IMR-90 (cell line): ENCODE measurements at regions not wholly inside any gene's neighbourhood (a gene's known extent, or its start where the extent isn't known, plus 50 kb on each side); places are given as distances from the start of the nearest gene placed in this dataset.

Experiments
- ATAC-seq: fragments of 200-7000 bp; cut with Tn5 transposase; 2 replicates; pipeline ENCODE4 v1.9.1; 2020; ENCODE audit warnings: low read depth, mild to moderate bottlenecking, moderate library complexity
- BruUV-seq: library from RNA; stranded (reverse); fragments of 400-500 nt; replicated peaks from 2 replicates; lab custom pipeline; 2021; lab: Mats Ljungman, UMichigan
- CTCF ChIA-PET: fragments of 300-600 bp; formaldehyde crosslinking; extraction: SDS; loops from one replicate; lab custom pipeline; 2021; ENCODE audit warnings: antibody characterized with exemption; lab: Yijun Ruan, JAX
- POLR2A ChIA-PET: fragments of 300-600 bp; sonication (Branson Sonifier 250); formaldehyde crosslinking; loops from one replicate; lab custom pipeline; 2022; ENCODE audit warnings: antibody characterized with exemption; ENCODE audit not compliant: unreplicated experiment; lab: Charles Lee
- DNase-seq: peaks from one replicate; pipeline ENCODE4 v3.0.0; 2013
- H2AFZ ChIP-seq: replicated peaks from 2 replicates; pipeline ENCODE3; 2013; ENCODE audit warnings: low read length, mild to moderate bottlenecking; ENCODE audit not compliant: poor library complexity
- H2AK5ac ChIP-seq: 2 replicates; pipeline ENCODE4 v1.6.1; 2013; ENCODE audit warnings: low read depth, low read length, inconsistent platforms
- H2AK9ac ChIP-seq: replicated peaks from 2 replicates; pipeline ENCODE3; 2013; ENCODE audit warnings: mild to moderate bottlenecking, low read depth, low read length, moderate library complexity; ENCODE audit not compliant: poor library complexity
- H2BK120ac ChIP-seq: 2 replicates; pipeline ENCODE4 v1.6.1; 2013; ENCODE audit warnings: low read depth, low read length, inconsistent platforms
- H2BK15ac ChIP-seq: 3 replicates; pipeline ENCODE4 v1.6.1; 2013; ENCODE audit warnings: low read depth, low read length, inconsistent platforms
- H2BK20ac ChIP-seq: 2 replicates; pipeline ENCODE4 v1.6.1; 2013; ENCODE audit warnings: low read depth, mild to moderate bottlenecking, inconsistent platforms, low read length, moderate library complexity
- H2BK5ac ChIP-seq: 2 replicates; pipeline ENCODE4 v1.6.1; 2013; ENCODE audit warnings: mild to moderate bottlenecking, low read depth, low read length, inconsistent platforms; ENCODE audit not compliant: poor library complexity, severe bottlenecking
- H3K14ac ChIP-seq: replicated peaks from 2 replicates; pipeline ENCODE4 v1.6.1; 2013; ENCODE audit warnings: low read depth, low read length, inconsistent platforms
- H3K18ac ChIP-seq: 2 replicates; pipeline ENCODE4 v1.6.1; 2013; ENCODE audit warnings: low read depth, low read length, control low read depth
- H3K23ac ChIP-seq: 2 replicates; pipeline ENCODE4 v1.6.1; 2013; ENCODE audit warnings: low read depth, low read length, inconsistent platforms
- H3K27ac ChIP-seq: 2 replicates; pipeline ENCODE4 v1.5.1; 2013; ENCODE audit warnings: mild to moderate bottlenecking, control low read depth, low read length; ENCODE audit not compliant: insufficient read depth
- H3K27me3 ChIP-seq: 2 replicates; pipeline ENCODE4 v1.6.1; 2013; ENCODE audit warnings: low read length; ENCODE audit not compliant: control insufficient read depth, insufficient read depth
- H3K36me3 ChIP-seq: 2 replicates; pipeline ENCODE4 v1.6.1; 2013; ENCODE audit warnings: low read length, mixed read lengths; ENCODE audit not compliant: control insufficient read depth, insufficient read depth
- H3K4ac ChIP-seq: 2 replicates; pipeline ENCODE4 v1.6.1; 2013; ENCODE audit warnings: low read depth, low read length, inconsistent platforms
- H3K4me1 ChIP-seq: 2 replicates; pipeline ENCODE4 v1.6.1; 2013; ENCODE audit warnings: low read length, mixed read lengths; ENCODE audit not compliant: control insufficient read depth, insufficient read depth
- H3K4me2 ChIP-seq: 2 replicates; pipeline ENCODE4 v1.6.1; 2013; ENCODE audit warnings: low read depth, mild to moderate bottlenecking, control low read depth, low read length, moderate library complexity
- H3K4me3 ChIP-seq: 2 replicates; pipeline ENCODE4 v1.5.1; 2013; ENCODE audit warnings: low read depth, mild to moderate bottlenecking, control low read depth, low read length, moderate library complexity; ENCODE audit not compliant: insufficient read depth
- H3K56ac ChIP-seq: 2 replicates; pipeline ENCODE4 v1.6.1; 2013; ENCODE audit warnings: low read length, inconsistent platforms; ENCODE audit not compliant: insufficient read depth; ENCODE audit errors: extremely low read depth
- H3K79me1 ChIP-seq, 2 experiments: 2 replicates each; pipeline ENCODE4 v1.6.1; 2013; ENCODE audit warnings: low read length in 2 of 2, inconsistent platforms in 1 of 2, low read depth in 1 of 2
- H3K9ac ChIP-seq: 2 replicates; pipeline ENCODE4 v1.6.1; 2013; ENCODE audit warnings: low read depth, low read length, control low read depth
- H3K9me1 ChIP-seq: 2 replicates; pipeline ENCODE4 v1.6.1; 2013; ENCODE audit warnings: low read length, inconsistent platforms; ENCODE audit not compliant: insufficient read depth
- H3K9me3 ChIP-seq: 2 replicates; pipeline ENCODE4 v1.6.1; 2013; ENCODE audit warnings: low read length; ENCODE audit not compliant: control insufficient read depth, insufficient read depth
- H4K20me1 ChIP-seq: 2 replicates; pipeline ENCODE4 v1.6.1; 2013; ENCODE audit warnings: low read length, inconsistent platforms; ENCODE audit not compliant: insufficient read depth
- H4K5ac ChIP-seq: 2 replicates; pipeline ENCODE4 v1.6.1; 2013; ENCODE audit warnings: mild to moderate bottlenecking, low read depth, low read length, control low read depth
- H4K8ac ChIP-seq, 2 experiments: 2 replicates each; pipeline ENCODE4 v1.6.1; 2013; ENCODE audit warnings: low read depth in 2 of 2, low read length in 2 of 2, control low read depth in 1 of 2, inconsistent platforms in 1 of 2
- H4K91ac ChIP-seq: 2 replicates; pipeline ENCODE4 v1.6.1; 2013; ENCODE audit warnings: low read depth, low read length, inconsistent platforms; ENCODE audit not compliant: insufficient read depth
- BHLHE40 ChIP-seq: fragments of 150-350 bp; IDR thresholded peaks from 2 replicates; pipeline ENCODE4 v1.6.1; 2016; ENCODE audit warnings: mild to moderate bottlenecking, low read depth, low read length
- FOS ChIP-seq: fragments of 150-350 bp; IDR thresholded peaks from 2 replicates; pipeline ENCODE4 v1.6.1; 2016; ENCODE audit warnings: low read depth, low read length
- MAFK ChIP-seq: IDR thresholded peaks from 2 replicates; pipeline ENCODE4 v1.6.1; 2012; ENCODE audit warnings: low read depth, low read length, improper control_type of control experiment
- MAZ ChIP-seq: IDR thresholded peaks from 2 replicates; pipeline ENCODE4 v1.6.1; 2012; ENCODE audit warnings: low read depth, mild to moderate bottlenecking, low read length, improper control_type of control experiment, moderate library complexity, borderline replicate concordance
- MXI1 ChIP-seq: IDR thresholded peaks from 2 replicates; pipeline ENCODE4 v1.6.1; 2012; ENCODE audit warnings: low read depth, mild to moderate bottlenecking, low read length, moderate library complexity, borderline replicate concordance
- NFE2L2 ChIP-seq: fragments of 150-350 bp; IDR thresholded peaks from 2 replicates; pipeline ENCODE4 v1.6.1; 2016; ENCODE audit warnings: low read depth, mild to moderate bottlenecking, low read length
- POLR2A ChIP-seq: IDR thresholded peaks from 2 replicates; pipeline ENCODE4 v1.6.1; 2012; ENCODE audit warnings: mild to moderate bottlenecking, low read depth, low read length
- RAD21 ChIP-seq: IDR thresholded peaks from 2 replicates; pipeline ENCODE4 v1.6.1; 2012; ENCODE audit warnings: low read length, improper control_type of control experiment
- RCOR1 ChIP-seq: IDR thresholded peaks from 2 replicates; pipeline ENCODE4 v1.6.1; 2012; ENCODE audit warnings: mild to moderate bottlenecking, low read length, improper control_type of control experiment; ENCODE audit not compliant: insufficient replicate concordance
- RFX5 ChIP-seq: IDR thresholded peaks from 2 replicates; pipeline ENCODE4 v1.8.0; 2012; ENCODE audit warnings: low read depth, mild to moderate bottlenecking, low read length, moderate library complexity
- SMC3 ChIP-seq: fragments of 150-350 bp; IDR thresholded peaks from 2 replicates; pipeline ENCODE4 v1.6.1; 2016; ENCODE audit warnings: low read depth, mild to moderate bottlenecking, antibody characterized with exemption, low read length, moderate library complexity
- dilution Hi-C: fragments of 300-500 bp; cut with HindIII; formaldehyde crosslinking; loops from one replicate; pipeline ENCODE4 v1.14.3; 2018; ENCODE audit warnings: low sequenced_read_pairs; ENCODE audit not compliant: unreplicated experiment
- in situ Hi-C: fragments of 300-500 bp; cut with MboI; formaldehyde crosslinking; loops from 3 replicates; pipeline ENCODE4 v1.14.3; 2019; ENCODE audit warnings: low sequenced_read_pairs, inconsistent platforms, mixed read lengths
- intact Hi-C: fragments of 100-400 bp; cut with micrococcal nuclease; formaldehyde crosslinking; loops from 2 replicates; pipeline ENCODE4 v1.10.0; 2022
- TF ChIP-seq, protein P1 (sequence below): conservative IDR thresholded peaks from 2 replicates; pipeline ENCODE4 v1.5.1; 2012; ENCODE audit warnings: mild to moderate bottlenecking, low read depth, low read length, improper control_type of control experiment
- TF ChIP-seq, protein P2 (sequence below): fragments of 150-350 bp; IDR thresholded peaks from 2 replicates; pipeline ENCODE4 v1.6.1; 2017; ENCODE audit warnings: mild to moderate bottlenecking, antibody characterized with exemption, low read length, low read depth
- TF ChIP-seq, protein P3 (sequence below): fragments of 150-350 bp; IDR thresholded peaks from 2 replicates; pipeline ENCODE4 v1.6.1; 2016; ENCODE audit warnings: low read depth, mild to moderate bottlenecking, low read length, moderate library complexity, borderline replicate concordance

DNA sequence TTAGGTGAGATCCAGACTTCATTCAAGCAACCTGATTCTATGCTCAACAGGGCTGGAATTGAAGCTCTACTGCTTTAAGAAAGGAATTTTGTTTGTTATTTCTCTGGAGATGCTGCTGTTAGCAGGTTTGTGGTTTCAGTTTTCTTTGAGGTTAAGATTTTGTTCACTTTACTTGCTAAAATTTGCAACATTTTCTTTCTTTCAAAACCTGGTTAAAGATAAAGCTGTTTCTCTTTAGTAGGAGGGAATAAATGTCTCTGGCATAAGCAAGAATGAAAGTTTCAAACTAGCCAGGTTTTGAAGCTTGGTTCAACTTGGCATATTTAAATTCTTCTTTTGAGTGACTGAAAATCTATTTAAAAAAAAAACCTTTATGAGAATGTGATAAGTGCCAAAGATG lies 660.6 kb upstream of the NR3C2 start:
- Histone ChIP-seq H3K9me1 (no peaks in the 10 kb centered on the region; the same call in 1 of the 2 replicates), H3K4ac (no peak overlapping the region), H3K9me3 (no peaks in the 10 kb centered on the region), H2AFZ (peak overlapping the region; percentile 52), H4K20me1 (no peaks in the 10 kb centered on the region), H3K27ac (no peak overlapping the region), H2BK120ac (peak overlapping the region; percentile 57), H3K79me1 (no peaks in the 10 kb centered on the region), H3K4me2 (no peak overlapping the region; the same call in 1 of the 2 replicates), H3K4me3 (no peak overlapping the region), H3K56ac (no peak overlapping the region), H4K5ac (no peak overlapping the region; the same call in 1 of the 2 replicates), H3K4me1 (no peaks in the 10 kb centered on the region; the same call in 1 of the 2 replicates), H3K9ac (no peak overlapping the region), H2AK9ac (no peak overlapping the region), H2AK5ac (no peak overlapping the region; the same call in 1 of the 2 replicates), H3K36me3 (no peaks in the 10 kb centered on the region), H2BK5ac (no peak overlapping the region), H3K18ac (peak overlapping the region; percentile 20; the same call in 1 of the 2 replicates), H3K23ac (no peak overlapping the region), H2BK15ac (0 out of 3 replicates have a peak overlapping the region, but pooled peaks have one; percentile 31), H2BK20ac (0 out of 2 replicates have a peak overlapping the region, but pooled peaks have one; percentile 49), H4K91ac (no peak overlapping the region), H3K14ac (no peak overlapping the region), H4K8ac (peak overlapping the region in 1 of 2 experiments; percentile 61; a peak in 1 of 4 replicates), H3K27me3 (no peaks in the 10 kb centered on the region)
- dilution Hi-C loops (no loop called here), intact Hi-C loops (no loop called here), in situ Hi-C loops (no loop called here)
- ChIA-PET POLR2A (interaction anchor here (0.6 kb wide), 1 partner anchor 102 kb away, joined by 4 read pairs; no protein-coding TSS in a partner anchor), CTCF (interaction anchor here (1.7 kb wide), 1 partner anchor 14 kb away, joined by 5 read pairs; no protein-coding TSS in a partner anchor)
- BruUV-seq = no TSS peak
- no peak for TF ChIP-seq MAZ
- no peak for TF ChIP-seq MAFK
- TF ChIP-seq BHLHE40 = no peak
- no peak for TF ChIP-seq RCOR1
- no peak for TF ChIP-seq RAD21
- TF ChIP-seq, protein P1, sequence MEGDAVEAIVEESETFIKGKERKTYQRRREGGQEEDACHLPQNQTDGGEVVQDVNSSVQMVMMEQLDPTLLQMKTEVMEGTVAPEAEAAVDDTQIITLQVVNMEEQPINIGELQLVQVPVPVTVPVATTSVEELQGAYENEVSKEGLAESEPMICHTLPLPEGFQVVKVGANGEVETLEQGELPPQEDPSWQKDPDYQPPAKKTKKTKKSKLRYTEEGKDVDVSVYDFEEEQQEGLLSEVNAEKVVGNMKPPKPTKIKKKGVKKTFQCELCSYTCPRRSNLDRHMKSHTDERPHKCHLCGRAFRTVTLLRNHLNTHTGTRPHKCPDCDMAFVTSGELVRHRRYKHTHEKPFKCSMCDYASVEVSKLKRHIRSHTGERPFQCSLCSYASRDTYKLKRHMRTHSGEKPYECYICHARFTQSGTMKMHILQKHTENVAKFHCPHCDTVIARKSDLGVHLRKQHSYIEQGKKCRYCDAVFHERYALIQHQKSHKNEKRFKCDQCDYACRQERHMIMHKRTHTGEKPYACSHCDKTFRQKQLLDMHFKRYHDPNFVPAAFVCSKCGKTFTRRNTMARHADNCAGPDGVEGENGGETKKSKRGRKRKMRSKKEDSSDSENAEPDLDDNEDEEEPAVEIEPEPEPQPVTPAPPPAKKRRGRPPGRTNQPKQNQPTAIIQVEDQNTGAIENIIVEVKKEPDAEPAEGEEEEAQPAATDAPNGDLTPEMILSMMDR = no peak
- TF ChIP-seq, protein P2, sequence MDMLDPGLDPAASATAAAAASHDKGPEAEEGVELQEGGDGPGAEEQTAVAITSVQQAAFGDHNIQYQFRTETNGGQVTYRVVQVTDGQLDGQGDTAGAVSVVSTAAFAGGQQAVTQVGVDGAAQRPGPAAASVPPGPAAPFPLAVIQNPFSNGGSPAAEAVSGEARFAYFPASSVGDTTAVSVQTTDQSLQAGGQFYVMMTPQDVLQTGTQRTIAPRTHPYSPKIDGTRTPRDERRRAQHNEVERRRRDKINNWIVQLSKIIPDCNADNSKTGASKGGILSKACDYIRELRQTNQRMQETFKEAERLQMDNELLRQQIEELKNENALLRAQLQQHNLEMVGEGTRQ = no peak
- no peak for TF ChIP-seq SMC3
- TF ChIP-seq, protein P3, sequence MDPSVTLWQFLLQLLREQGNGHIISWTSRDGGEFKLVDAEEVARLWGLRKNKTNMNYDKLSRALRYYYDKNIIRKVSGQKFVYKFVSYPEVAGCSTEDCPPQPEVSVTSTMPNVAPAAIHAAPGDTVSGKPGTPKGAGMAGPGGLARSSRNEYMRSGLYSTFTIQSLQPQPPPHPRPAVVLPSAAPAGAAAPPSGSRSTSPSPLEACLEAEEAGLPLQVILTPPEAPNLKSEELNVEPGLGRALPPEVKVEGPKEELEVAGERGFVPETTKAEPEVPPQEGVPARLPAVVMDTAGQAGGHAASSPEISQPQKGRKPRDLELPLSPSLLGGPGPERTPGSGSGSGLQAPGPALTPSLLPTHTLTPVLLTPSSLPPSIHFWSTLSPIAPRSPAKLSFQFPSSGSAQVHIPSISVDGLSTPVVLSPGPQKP = no peak
- TF ChIP-seq FOS = no peak
- no peak for TF ChIP-seq RFX5
- TF ChIP-seq MXI1 = no peak
- no peak for TF ChIP-seq POLR2A
- no peak for TF ChIP-seq NFE2L2
- ATAC-seq (peak; percentile 49; the same call in 1 of the 2 replicates), DNase-seq (no peak)
